IMR-90 (cell line): ENCODE measurements at regions not wholly inside any gene's neighbourhood (a gene's known extent, or its start where the extent isn't known, plus 50 kb on each side); places are given as distances from the start of the nearest gene placed in this dataset.

Source experiments
- CEBPB ChIP-seq: IDR thresholded peaks from 2 replicates; pipeline ENCODE4 v1.6.1; 2012; ENCODE audit warnings: low read depth, low read length, improper control_type of control experiment
- CTCF ChIP-seq: conservative IDR thresholded peaks from 2 replicates; pipeline ENCODE4 v1.5.1; 2012; ENCODE audit warnings: mild to moderate bottlenecking, low read depth, low read length, improper control_type of control experiment
- ELK1 ChIP-seq: fragments of 150-350 bp; IDR thresholded peaks from 2 replicates; pipeline ENCODE4 v1.6.1; 2016; ENCODE audit warnings: low read depth, mild to moderate bottlenecking, low read length, moderate library complexity, borderline replicate concordance
- MAZ ChIP-seq: IDR thresholded peaks from 2 replicates; pipeline ENCODE4 v1.6.1; 2012; ENCODE audit warnings: low read depth, mild to moderate bottlenecking, low read length, improper control_type of control experiment, moderate library complexity, borderline replicate concordance
- POLR2A ChIP-seq: IDR thresholded peaks from 2 replicates; pipeline ENCODE4 v1.6.1; 2012; ENCODE audit warnings: mild to moderate bottlenecking, low read depth, low read length
- RAD21 ChIP-seq: IDR thresholded peaks from 2 replicates; pipeline ENCODE4 v1.6.1; 2012; ENCODE audit warnings: low read length, improper control_type of control experiment
- RFX5 ChIP-seq: IDR thresholded peaks from 2 replicates; pipeline ENCODE4 v1.8.0; 2012; ENCODE audit warnings: low read depth, mild to moderate bottlenecking, low read length, moderate library complexity

GRCh38 chr17:12423337-12423736 lies 242.4 kb upstream of the MYOCD start:
- no peak for TF ChIP-seq CTCF
- no peak for TF ChIP-seq RFX5
- TF ChIP-seq POLR2A: no peak
- no peak for TF ChIP-seq RAD21
- TF ChIP-seq CEBPB: no peak
- no peak for TF ChIP-seq ELK1
- TF ChIP-seq MAZ: no peak
